ENCODE measurements at regions not wholly inside any gene's neighbourhood (a gene's known extent, or its start where the extent isn't known, plus 50 kb on each side); places are given as distances from the start of the nearest gene placed in this dataset.

DNA sequence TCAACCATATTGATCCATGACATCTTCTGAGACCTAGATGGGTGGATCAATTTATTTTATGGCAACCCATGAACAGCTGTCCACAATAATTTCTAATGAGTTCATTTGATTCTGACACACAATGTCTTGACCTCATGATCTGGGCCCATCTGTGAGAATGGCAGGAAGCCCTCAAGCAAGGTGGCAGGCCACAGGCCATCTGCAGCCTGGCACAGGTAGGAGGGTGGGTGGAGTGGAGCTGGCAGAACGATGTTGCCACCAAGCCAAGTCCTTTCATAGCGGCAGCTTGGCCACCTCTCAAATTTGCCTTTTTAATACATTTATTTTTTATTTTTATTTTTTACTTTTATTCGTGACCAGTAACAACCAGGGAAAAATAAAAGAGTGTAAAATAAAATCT, 1181.6 kb upstream of the SORCS1 start:
- TF ChIP-seq, protein P1, sequence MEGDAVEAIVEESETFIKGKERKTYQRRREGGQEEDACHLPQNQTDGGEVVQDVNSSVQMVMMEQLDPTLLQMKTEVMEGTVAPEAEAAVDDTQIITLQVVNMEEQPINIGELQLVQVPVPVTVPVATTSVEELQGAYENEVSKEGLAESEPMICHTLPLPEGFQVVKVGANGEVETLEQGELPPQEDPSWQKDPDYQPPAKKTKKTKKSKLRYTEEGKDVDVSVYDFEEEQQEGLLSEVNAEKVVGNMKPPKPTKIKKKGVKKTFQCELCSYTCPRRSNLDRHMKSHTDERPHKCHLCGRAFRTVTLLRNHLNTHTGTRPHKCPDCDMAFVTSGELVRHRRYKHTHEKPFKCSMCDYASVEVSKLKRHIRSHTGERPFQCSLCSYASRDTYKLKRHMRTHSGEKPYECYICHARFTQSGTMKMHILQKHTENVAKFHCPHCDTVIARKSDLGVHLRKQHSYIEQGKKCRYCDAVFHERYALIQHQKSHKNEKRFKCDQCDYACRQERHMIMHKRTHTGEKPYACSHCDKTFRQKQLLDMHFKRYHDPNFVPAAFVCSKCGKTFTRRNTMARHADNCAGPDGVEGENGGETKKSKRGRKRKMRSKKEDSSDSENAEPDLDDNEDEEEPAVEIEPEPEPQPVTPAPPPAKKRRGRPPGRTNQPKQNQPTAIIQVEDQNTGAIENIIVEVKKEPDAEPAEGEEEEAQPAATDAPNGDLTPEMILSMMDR (IDR thresholded peaks at IDR 0.05), result no peak
- TF ChIP-seq POLR2AphosphoS5 (IDR thresholded peaks at IDR 0.05) (no peak), POLR2A (IDR thresholded peaks at IDR 0.05) (no peak)
